ENCODE measurements at regions not wholly inside any gene's neighbourhood (a gene's known extent, or its start where the extent isn't known, plus 50 kb on each side); places are given as distances from the start of the nearest gene placed in this dataset.
"Not testable (repeated sequence)": the region's sequence is repeated elsewhere in the genome, so short reads cannot be mapped to it uniquely, and the experiment has no call there.

- H3K9ac ChIP-seq, result no peak overlapping the region
- POLR2A ChIA-PET, result no interaction called here
- no peaks in the 10 kb centered on the region for H3K9me3 ChIP-seq
- no peak for TF ChIP-seq RFX5 (IDR thresholded peaks at IDR 0.05; ENCODE audit: low read length)
- WGBS (ENCODE audit: low lambda C conversion rate), result 49% methylated on average over 4 of the region's 4 CpGs
- no peaks in the 10 kb centered on the region for H3K9me2 ChIP-seq
- no peak overlapping the region for H3K4me3 ChIP-seq (ENCODE audit: low read depth in 2 of 2, low read length in 1 of 2)
- no peaks in the 10 kb centered on the region for H3K27me3 ChIP-seq (ENCODE audit: insufficient read depth)
- no peaks in the 10 kb centered on the region for H3F3A ChIP-seq (replicated peaks; ENCODE audit: insufficient read depth)
- no peaks in the 10 kb centered on the region for H4K20me1 ChIP-seq (ENCODE audit: insufficient read depth)
- no peak overlapping the region for H3K27ac ChIP-seq (ENCODE audit: low read depth in 2 of 2, low read length in 1 of 2)
- no peak for DNase-seq
- H3K4me1 ChIP-seq (ENCODE audit: control insufficient read depth in 1 of 2, insufficient read depth in 2 of 2, low read depth in 1 of 2, low read length in 1 of 2), result no peaks in the 10 kb centered on the region
- CTCF ChIA-PET, result no interaction called here
- H3K79me2 ChIP-seq (ENCODE audit: insufficient read depth), result no peaks in the 10 kb centered on the region
- no peak overlapping the region for H2AFZ ChIP-seq (ENCODE audit: low read depth)
- no peaks in the 10 kb centered on the region for H3K36me3 ChIP-seq (replicated peaks in 1 of 2; ENCODE audit: control insufficient read depth in 1 of 2, insufficient read depth in 2 of 2, low read length in 1 of 2)
- H3K4me2 ChIP-seq, result no peak overlapping the region
These were observed 146.8 kb downstream of the CRLF3 start for GRCh38 chr17:30677550-30678249.

- H3K9me2 ChIP-seq; H3K4me1 ChIP-seq (ENCODE audit: control insufficient read depth in 1 of 2, insufficient read depth in 2 of 2, low read depth in 1 of 2, low read length in 1 of 2); H3K4me2 ChIP-seq; H3K27me3 ChIP-seq (ENCODE audit: insufficient read depth); POLR2A ChIA-PET; H3K79me2 ChIP-seq (ENCODE audit: insufficient read depth); H3K9me3 ChIP-seq; H2AFZ ChIP-seq (ENCODE audit: low read depth); DNase-seq; H4K20me1 ChIP-seq (ENCODE audit: insufficient read depth); H3K27ac ChIP-seq (ENCODE audit: low read depth in 2 of 2, low read length in 1 of 2); H3K36me3 ChIP-seq (replicated peaks in 1 of 2; ENCODE audit: control insufficient read depth in 1 of 2, insufficient read depth in 2 of 2, low read length in 1 of 2); H3F3A ChIP-seq (replicated peaks; ENCODE audit: insufficient read depth); H3K4me3 ChIP-seq (ENCODE audit: low read depth in 2 of 2, low read length in 1 of 2); H3K9ac ChIP-seq: not testable (repeated sequence)
- CTCF ChIA-PET, result interaction anchor here (1.1 kb wide), 1 partner anchor 22 kb away, joined by 3 read pairs; no protein-coding TSS in a partner anchor
- 73% methylated on average over 3 of the region's 3 CpGs for WGBS (ENCODE audit: low lambda C conversion rate)
These were observed 148.6 kb downstream of the CRLF3 start for GRCh38 chr17:30675777-30676492.

GRCh38 chr17:30669217-30669649 lies 155.3 kb downstream of the CRLF3 start:
- 82% methylated on average over 3 of the region's 9 CpGs for WGBS (ENCODE audit: low lambda C conversion rate)
- H3K36me3 ChIP-seq (replicated peaks in 1 of 2; ENCODE audit: control insufficient read depth in 1 of 2, insufficient read depth in 2 of 2, low read length in 1 of 2); POLR2A ChIA-PET; H3K27me3 ChIP-seq (ENCODE audit: insufficient read depth); H3K4me3 ChIP-seq (ENCODE audit: low read depth in 2 of 2, low read length in 1 of 2); H2AFZ ChIP-seq (ENCODE audit: low read depth); H3K27ac ChIP-seq (ENCODE audit: low read depth in 2 of 2, low read length in 1 of 2); H3K79me2 ChIP-seq (ENCODE audit: insufficient read depth); CTCF ChIA-PET; H3F3A ChIP-seq (replicated peaks; ENCODE audit: insufficient read depth); H3K9me2 ChIP-seq; H3K9ac ChIP-seq; DNase-seq; H3K9me3 ChIP-seq; H3K4me2 ChIP-seq; H4K20me1 ChIP-seq (ENCODE audit: insufficient read depth); H3K4me1 ChIP-seq (ENCODE audit: control insufficient read depth in 1 of 2, insufficient read depth in 2 of 2, low read depth in 1 of 2, low read length in 1 of 2): not testable (repeated sequence)

- H3F3A ChIP-seq (replicated peaks; ENCODE audit: insufficient read depth); POLR2A ChIA-PET; H4K20me1 ChIP-seq (ENCODE audit: insufficient read depth); CTCF ChIA-PET; H2AFZ ChIP-seq (ENCODE audit: low read depth); H3K4me2 ChIP-seq; H3K4me3 ChIP-seq (ENCODE audit: low read depth in 2 of 2, low read length in 1 of 2); H3K9me2 ChIP-seq; H3K9me3 ChIP-seq; H3K27ac ChIP-seq (ENCODE audit: low read depth in 2 of 2, low read length in 1 of 2); H3K27me3 ChIP-seq (ENCODE audit: insufficient read depth); H3K36me3 ChIP-seq (replicated peaks in 1 of 2; ENCODE audit: control insufficient read depth in 1 of 2, insufficient read depth in 2 of 2, low read length in 1 of 2); H3K79me2 ChIP-seq (ENCODE audit: insufficient read depth); H3K9ac ChIP-seq; DNase-seq; H3K4me1 ChIP-seq (ENCODE audit: control insufficient read depth in 1 of 2, insufficient read depth in 2 of 2, low read depth in 1 of 2, low read length in 1 of 2): not testable (repeated sequence)
- 91% methylated on average over 12 of the region's 31 CpGs for WGBS (ENCODE audit: low lambda C conversion rate)
These were observed 155.9 kb downstream of the CRLF3 start for GRCh38 chr17:30668360-30669181.
